Prostate gland (tissue), 2 donors: ENCODE measurements at regions not wholly inside any gene's neighbourhood (a gene's known extent, or its start where the extent isn't known, plus 50 kb on each side); places are given as distances from the start of the nearest gene placed in this dataset.
"Not testable (repeated sequence)": the region's sequence is repeated elsewhere in the genome, so short reads cannot be mapped to it uniquely, and the experiment has no call there.

ENCODE experiments used
- DNase-seq: peaks from one replicate; pipeline ENCODE4 v3.0.0-alpha.2; 2019; ENCODE audit warnings: low spot score
- H3K27ac ChIP-seq, 2 donors: fragments of 200-600 bp; sonication (generic); 2 replicates each; pipeline ENCODE4 v1.5.1; 2017 to 2019
- H3K27me3 ChIP-seq: fragments of 200-600 bp; sonication (generic); replicated peaks from 2 replicates; pipeline ENCODE4 v1.5.1; 2019; ENCODE audit not compliant: insufficient read depth
- H3K36me3 ChIP-seq, 2 donors: fragments of 200-600 bp; sonication (generic); 1 replicate in 1 of 2; 2 replicates in 1 of 2; pipeline versions ENCODE4 v1.5.1 to v1.8.1; 2017 to 2019
- H3K4me1 ChIP-seq: fragments of 200-600 bp; sonication (generic); replicated peaks from 2 replicates; pipeline ENCODE4 v1.5.1; 2019
- H3K4me3 ChIP-seq, 2 donors: fragments of 200-600 bp; sonication (generic); 2 replicates each; pipeline ENCODE4 v1.5.1; 2017 to 2019
- H3K9me3 ChIP-seq: fragments of 200-600 bp; sonication (generic); 2 replicates; pipeline ENCODE4 v1.5.1; 2017
- POLR2A ChIP-seq: fragments of 450-650 bp; IDR thresholded peaks from one replicate; pipeline ENCODE4 v1.6.1; 2016; ENCODE audit warnings: antibody characterized with exemption, mild to moderate bottlenecking
- POLR2AphosphoS5 ChIP-seq: sonication (generic); formaldehyde crosslinking; IDR thresholded peaks from one replicate; pipeline ENCODE4 v1.6.1; 2017; ENCODE audit warnings: antibody characterized with exemption
- WGBS: methylation state at CpG from one replicate; pipeline ENCODE4 v1.1.5; 2018; 5-methylcytosine and 5-hydroxymethylcytosine counted together
- intact Hi-C: fragments of 100-400 bp; cut with DNase I; formaldehyde crosslinking; loops from one replicate; pipeline ENCODE4 v1.14.2; 2022
- TF ChIP-seq, protein P1 (sequence below), 4 experiments: fragments of 200-600 bp in 2 of 4; fragments of 450-650 bp in 2 of 4; sonication (generic) in 2 of 4; IDR thresholded peaks; 1 replicate in 3 of 4; 2 replicates in 1 of 4; pipeline ENCODE4 v1.5.1; 2016 to 2019; ENCODE audit warnings: antibody characterized with exemption in 4 of 4, mild to moderate bottlenecking in 2 of 4, moderate library complexity in 2 of 4

DNA sequence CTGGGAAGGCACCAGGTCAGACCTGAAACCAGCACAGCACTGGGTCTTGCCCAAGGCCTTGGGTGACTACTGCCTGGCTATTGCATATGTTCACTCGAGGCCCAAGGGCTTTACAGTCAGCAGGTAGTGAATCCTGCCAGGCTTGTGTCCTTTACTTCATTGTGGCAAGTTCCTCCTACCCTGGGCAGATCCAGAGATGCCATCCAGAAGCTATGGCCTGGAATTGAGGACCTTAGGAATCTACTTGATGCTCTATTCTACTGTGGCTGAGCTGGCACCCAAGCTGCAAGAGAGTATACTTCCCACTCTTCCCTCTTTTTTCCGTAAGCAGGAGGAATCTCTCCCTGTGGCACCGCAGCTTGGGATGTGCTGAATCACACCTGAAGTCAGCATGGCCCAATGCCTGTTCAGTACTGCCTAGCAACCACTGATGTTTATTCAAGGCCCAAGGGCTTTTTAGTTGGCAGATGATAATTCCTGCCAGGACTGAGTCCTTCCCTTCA lies 246.7 kb upstream of the CTBP2 start:
- Histone ChIP-seq H3K36me3 (no peaks in the 10 kb centered on the region), H3K27me3 (no peaks in the 10 kb centered on the region), H3K27ac (no peak overlapping the region), H3K4me3 (no peak overlapping the region), H3K4me1 (no peaks in the 10 kb centered on the region), H3K9me3 (no peaks in the 10 kb centered on the region)
- WGBS: 35% methylated on average over 3 of the region's 3 CpGs
- intact Hi-C loops: no loop called here
- peak; percentile 66 for DNase-seq
- peak; percentile 58 for TF ChIP-seq POLR2AphosphoS5
- TF ChIP-seq, protein P1, sequence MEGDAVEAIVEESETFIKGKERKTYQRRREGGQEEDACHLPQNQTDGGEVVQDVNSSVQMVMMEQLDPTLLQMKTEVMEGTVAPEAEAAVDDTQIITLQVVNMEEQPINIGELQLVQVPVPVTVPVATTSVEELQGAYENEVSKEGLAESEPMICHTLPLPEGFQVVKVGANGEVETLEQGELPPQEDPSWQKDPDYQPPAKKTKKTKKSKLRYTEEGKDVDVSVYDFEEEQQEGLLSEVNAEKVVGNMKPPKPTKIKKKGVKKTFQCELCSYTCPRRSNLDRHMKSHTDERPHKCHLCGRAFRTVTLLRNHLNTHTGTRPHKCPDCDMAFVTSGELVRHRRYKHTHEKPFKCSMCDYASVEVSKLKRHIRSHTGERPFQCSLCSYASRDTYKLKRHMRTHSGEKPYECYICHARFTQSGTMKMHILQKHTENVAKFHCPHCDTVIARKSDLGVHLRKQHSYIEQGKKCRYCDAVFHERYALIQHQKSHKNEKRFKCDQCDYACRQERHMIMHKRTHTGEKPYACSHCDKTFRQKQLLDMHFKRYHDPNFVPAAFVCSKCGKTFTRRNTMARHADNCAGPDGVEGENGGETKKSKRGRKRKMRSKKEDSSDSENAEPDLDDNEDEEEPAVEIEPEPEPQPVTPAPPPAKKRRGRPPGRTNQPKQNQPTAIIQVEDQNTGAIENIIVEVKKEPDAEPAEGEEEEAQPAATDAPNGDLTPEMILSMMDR (IDR thresholded peaks at IDR 0.05): no peak

GRCh38 chr10:125404902-125405301 lies 244.5 kb upstream of the CTBP2 start:
- H3K27me3 ChIP-seq, H3K4me1 ChIP-seq, intact Hi-C loops, H3K9me3 ChIP-seq, H3K4me3 ChIP-seq, DNase-seq, H3K36me3 ChIP-seq, H3K27ac ChIP-seq: not testable (repeated sequence)

- H3K4me1 ChIP-seq: no peaks in the 10 kb centered on the region
- no peak for TF ChIP-seq POLR2AphosphoS5
- TF ChIP-seq, protein P1 (IDR thresholded peaks at IDR 0.05): no peak
- no peak for TF ChIP-seq POLR2A
- H3K27ac ChIP-seq: no peak overlapping the region
- no peaks in the 10 kb centered on the region for H3K27me3 ChIP-seq
- intact Hi-C loops: no loop called here
- no peaks in the 10 kb centered on the region for H3K9me3 ChIP-seq
- H3K4me3 ChIP-seq: no peak overlapping the region
- WGBS: 93% methylated on average over 2 of the region's 2 CpGs
- no peak for DNase-seq
- H3K36me3 ChIP-seq: no peaks in the 10 kb centered on the region
Observed at GRCh38 chr10:125401462-125401861, 241.1 kb upstream of the CTBP2 start.

GRCh38 chr10:125399289-125399688 lies 238.9 kb upstream of the CTBP2 start:
- WGBS: 43% methylated on average over 3 of the region's 3 CpGs

DNA sequence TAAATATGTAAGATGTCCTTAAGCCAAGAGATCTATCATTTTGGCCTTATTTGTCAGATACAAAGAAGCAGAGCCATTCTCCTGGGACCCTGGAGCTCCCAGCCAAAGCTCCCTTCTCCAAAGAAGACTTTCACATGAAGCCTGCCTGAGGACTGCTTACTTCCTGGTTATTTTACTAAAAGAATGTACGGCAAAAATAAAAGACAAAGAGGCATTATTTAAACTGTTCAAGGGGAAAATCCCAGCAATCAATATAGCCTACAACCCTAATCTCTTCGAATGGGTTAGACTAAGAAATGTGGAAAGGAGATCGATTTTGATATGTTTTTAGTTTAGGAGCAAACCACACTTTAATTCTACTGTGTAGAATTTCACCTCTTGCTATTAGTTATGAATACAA lies 237.9 kb upstream of the CTBP2 start:
- 54% methylated on average over 3 of the region's 3 CpGs for WGBS
- TF ChIP-seq POLR2AphosphoS5 (no peak), POLR2A (no peak)
- TF ChIP-seq, protein P1 (IDR thresholded peaks at IDR 0.05): no peak
- H3K27ac ChIP-seq: no peak overlapping the region

More at GRCh38 chr10:125399289-125399688, 238.9 kb upstream of the CTBP2 start:
- DNase-seq: no peak
- H3K27ac ChIP-seq: no peak overlapping the region
- TF ChIP-seq, protein P1 (IDR thresholded peaks at IDR 0.05): no peak
- no peak for TF ChIP-seq POLR2AphosphoS5
- no peak for TF ChIP-seq POLR2A
- H3K9me3 ChIP-seq: no peaks in the 10 kb centered on the region
- no peak overlapping the region for H3K4me3 ChIP-seq
- H3K27me3 ChIP-seq: no peaks in the 10 kb centered on the region
- H3K36me3 ChIP-seq: no peaks in the 10 kb centered on the region
- intact Hi-C loops: no loop called here
- H3K4me1 ChIP-seq: no peaks in the 10 kb centered on the region

More for the DNA sequence above, 237.9 kb upstream of the CTBP2 start:
- DNase-seq: no peak
- Histone ChIP-seq H3K9me3 (no peaks in the 10 kb centered on the region), H3K27me3 (no peaks in the 10 kb centered on the region), H3K36me3 (no peaks in the 10 kb centered on the region), H3K4me3 (no peak overlapping the region), H3K4me1 (no peaks in the 10 kb centered on the region)
- intact Hi-C loops: no loop called here
